HepG2 (cell line): ENCODE measurements at regions not wholly inside any gene's neighbourhood (a gene's known extent, or its start where the extent isn't known, plus 50 kb on each side); places are given as distances from the start of the nearest gene placed in this dataset.

Source experiments
- ATAC-seq: fragments of 200-7000 bp; cut with Tn5 transposase; 3 replicates; pipeline ENCODE4 v1.9.1; 2020; ENCODE audit warnings: mild to moderate bottlenecking, moderate library complexity
- BruUV-seq: library from RNA; stranded (reverse); fragments of 400-500 nt; replicated peaks from 2 replicates; lab custom pipeline; 2021; lab: Mats Ljungman, UMichigan
- CTCF ChIA-PET: fragments of 300-600 bp; formaldehyde crosslinking; extraction: SDS; loops from one replicate; lab custom pipeline; 2021; ENCODE audit warnings: low total read pairs, inconsistent platforms, low intra/inter-chr PET ratio; lab: Yijun Ruan, JAX
- POLR2A ChIA-PET: fragments of 350-600 bp; sonication (Branson Sonifier 250); formaldehyde crosslinking; loops from one replicate; lab custom pipeline; 2020; ENCODE audit warnings: antibody characterized with exemption, inconsistent platforms; lab: Yijun Ruan, JAX
- DNase-seq: peaks from one replicate; pipeline ENCODE4 v3.0.0-alpha.2; 2015; ENCODE audit warnings: low spot score
- FAIRE-seq: peaks from 3 replicates; lab custom pipeline; 2011; peaks lifted over from hg19 to GRCh38; lab: Jason Lieb, UNC
- H2AFZ ChIP-seq: one replicate; pipeline ENCODE4 v1.6.1; 2011; ENCODE audit warnings: low read length, inconsistent platforms
- H3K27ac ChIP-seq: fragments of 300-600 bp; 3 replicates; pipeline ENCODE4 v1.8.0; 2011; ENCODE audit warnings: mixed run types, mild to moderate bottlenecking, mixed read lengths, low read length, inconsistent platforms; ENCODE audit not compliant: insufficient read depth; ENCODE audit errors: extremely low read length
- H3K27me3 ChIP-seq, 2 experiments: fragments of 200-600 bp in 1 of 2; 2 replicates in 1 of 2; 3 replicates in 1 of 2; pipeline versions ENCODE4 v1.6.0 to v1.8.0; 2011; ENCODE audit warnings: low read length in 2 of 2, mild to moderate bottlenecking in 2 of 2, moderate library complexity in 2 of 2, inconsistent platforms in 1 of 2; ENCODE audit not compliant: insufficient read depth in 2 of 2, control insufficient read depth in 1 of 2
- H3K36me3 ChIP-seq, 2 experiments: fragments of 200-600 bp in 1 of 2; replicated peaks in 1 of 2; 2 replicates in 1 of 2; 3 replicates in 1 of 2; pipeline versions ENCODE4 v1.5.1 to v1.8.0; 2011; ENCODE audit warnings: low read length in 2 of 2, inconsistent platforms in 1 of 2; ENCODE audit not compliant: insufficient read depth in 2 of 2, control insufficient read depth in 1 of 2
- H3K4me1 ChIP-seq: 2 replicates; pipeline ENCODE4 v1.5.1; 2012; ENCODE audit warnings: low read length, inconsistent platforms; ENCODE audit not compliant: insufficient read depth
- H3K4me2 ChIP-seq: 2 replicates; pipeline ENCODE4 v1.6.0; 2011; ENCODE audit warnings: low read depth, low read length, inconsistent platforms
- H3K4me3 ChIP-seq, 3 experiments: fragments of 200-600 bp in 1 of 3; sonication (generic), shearing (Covaris generic) in 1 of 3; replicated peaks in 1 of 3; 2 replicates each; pipeline ENCODE4 v1.5.1; 2011 to 2016; ENCODE audit warnings: low read length in 3 of 3, inconsistent platforms in 2 of 3, low read depth in 2 of 3, mild to moderate bottlenecking in 2 of 3, control low read depth in 1 of 3, mixed read lengths in 1 of 3; ENCODE audit not compliant: insufficient read depth in 1 of 3
- H3K79me2 ChIP-seq: one replicate; pipeline ENCODE4 v1.6.1; 2011; ENCODE audit warnings: low read length, inconsistent platforms; ENCODE audit not compliant: insufficient read depth
- H3K9ac ChIP-seq: 2 replicates; pipeline ENCODE4 v1.6.0; 2011; ENCODE audit warnings: mild to moderate bottlenecking, low read depth, low read length, inconsistent platforms; ENCODE audit not compliant: insufficient read depth
- H3K9me3 ChIP-seq: 2 replicates; pipeline ENCODE4 v1.5.1; 2012; ENCODE audit warnings: mild to moderate bottlenecking, low read length
- H4K20me1 ChIP-seq: 2 replicates; pipeline ENCODE4 v1.6.0; 2011; ENCODE audit warnings: inconsistent platforms, mild to moderate bottlenecking, low read length, moderate library complexity; ENCODE audit not compliant: insufficient read depth
- GLI4 ChIP-seq: sonication (generic); formaldehyde crosslinking; IDR thresholded peaks from 2 replicates; pipeline ENCODE4 v1.5.1; 2020; ENCODE audit warnings: missing genetic modification reagents, mild to moderate bottlenecking, moderate library complexity, borderline replicate concordance
- MAFF ChIP-seq: IDR thresholded peaks from 2 replicates; pipeline ENCODE4 v1.6.1; 2011; ENCODE audit warnings: low read depth, low read length, improper control_type of control experiment
- MAFK ChIP-seq, 2 experiments: IDR thresholded peaks in 1 of 2; conservative IDR thresholded peaks in 1 of 2; 2 replicates each; pipeline ENCODE4 v1.6.1; 2011; ENCODE audit warnings: improper control_type of control experiment in 2 of 2, low read length in 2 of 2
- REXO4 ChIP-seq: sonication (generic); formaldehyde crosslinking; IDR thresholded peaks from 2 replicates; pipeline ENCODE4 v1.8.0; 2022; ENCODE audit warnings: missing genetic modification reagents, mild to moderate bottlenecking, borderline replicate concordance
- SOX13 ChIP-seq, 3 experiments: fragments of 450-650 bp in 1 of 3; sonication (generic) in 1 of 3; formaldehyde crosslinking in 1 of 3; IDR thresholded peaks in 2 of 3; conservative IDR thresholded peaks in 1 of 3; 2 replicates each; pipeline versions ENCODE4 v1.5.0 to v1.6.1; 2016 to 2020; ENCODE audit warnings: antibody characterized with exemption in 1 of 3, mild to moderate bottlenecking in 1 of 3, missing compliant biosample characterization in 1 of 3, missing genetic modification reagents in 1 of 3, moderate library complexity in 1 of 3
- ZNF234 ChIP-seq: sonication (generic); formaldehyde crosslinking; conservative IDR thresholded peaks from 2 replicates; pipeline ENCODE4 v1.5.1; 2020; ENCODE audit warnings: mild to moderate bottlenecking, missing genetic modification reagents
- ZNF276 ChIP-seq: sonication (generic); formaldehyde crosslinking; IDR thresholded peaks from 2 replicates; pipeline ENCODE4 v1.4.0; 2020; ENCODE audit warnings: mild to moderate bottlenecking, low read depth, missing genetic modification reagents
- WGBS: methylation state at CpG from one replicate; pipeline ENCODE4 v1.1.6; 2017; ENCODE audit warnings: low lambda C conversion rate; 5-methylcytosine and 5-hydroxymethylcytosine counted together
- in situ Hi-C: cut with HindIII; loops from 2 replicates; pipeline ENCODE4 v1.10.0; 2017; ENCODE audit warnings: low pct_unique_long_range_greater_than_20kb; ENCODE audit not compliant: extremely low pct_ligation_motif_present
- intact Hi-C: fragments of 100-400 bp; cut with micrococcal nuclease; formaldehyde crosslinking; loops from one replicate; pipeline ENCODE4 v1.10.0; 2022; ENCODE audit not compliant: unreplicated experiment

- no peak overlapping the region for H3K4me3 ChIP-seq
- WGBS = 4% methylated on average over 1 of the region's 1 CpG
Observed at GRCh38 chr3:80114694-80115093, 346.9 kb upstream of the ROBO1 start.

GRCh38 chr3:80113331-80113730, 345.5 kb upstream of the ROBO1 start:
- in situ Hi-C loops = no loop called here
- no peak for ATAC-seq
- TF ChIP-seq ZNF276 (CRISPR knock-in tag) (no peak), SOX13 (IDR thresholded peaks at IDR 0.05) (no peak), SOX13 (CRISPR knock-in tag; conservative IDR thresholded peaks at IDR 0.05 in 1 of 2, IDR thresholded peaks at IDR 0.05 in 1 of 2) (peak in 1 of 2 experiments; percentile 39; a peak in 1 of 4 replicates)
- TF ChIP-seq, all 625 proteins: peak for 1
- ChIA-PET POLR2A (no interaction called here), CTCF (no interaction called here)
- Histone ChIP-seq H3K27ac (no peak overlapping the region), H3K27me3 (no peaks in the 10 kb centered on the region), H3K9ac (no peak overlapping the region), H2AFZ (no peak overlapping the region), H3K79me2 (no peaks in the 10 kb centered on the region), H3K4me2 (no peak overlapping the region), H3K4me1 (no peaks in the 10 kb centered on the region), H3K4me3 (no peak overlapping the region), H3K36me3 (no peaks in the 10 kb centered on the region), H3K9me3 (no peaks in the 10 kb centered on the region), H4K20me1 (no peaks in the 10 kb centered on the region)
- 0% methylated on average over 1 of the region's 1 CpG for WGBS
- BruUV-seq = no TSS peak
- FAIRE-seq (no peak), DNase-seq (peak; percentile 26)
- intact Hi-C loops = no loop called here

More at GRCh38 chr3:80114694-80115093, 346.9 kb upstream of the ROBO1 start:
- FAIRE-seq (no peak), ATAC-seq (no peak), DNase-seq (no peak)
- H2AFZ ChIP-seq = no peak overlapping the region
- H3K4me2 ChIP-seq = no peak overlapping the region
- TF ChIP-seq MAFK (conservative IDR thresholded peaks at IDR 0.05 in 1 of 2, IDR thresholded peaks at IDR 0.05 in 1 of 2; ENCODE audit: low read length in 2 of 2) = peak; percentile 61 to 71
- no peak for TF ChIP-seq ZNF234 (CRISPR knock-in tag)
- TF ChIP-seq REXO4 (CRISPR knock-in tag) = no peak
- TF ChIP-seq MAFF = peak; percentile 56
- TF ChIP-seq GLI4 = no peak
- no peaks in the 10 kb centered on the region for H3K9me3 ChIP-seq
- ChIA-PET CTCF (no interaction called here), POLR2A (no interaction called here)
- H3K36me3 ChIP-seq = no peaks in the 10 kb centered on the region
- intact Hi-C loops (no loop called here), in situ Hi-C loops (no loop called here)
- H3K27ac ChIP-seq = no peak overlapping the region
- no peaks in the 10 kb centered on the region for H4K20me1 ChIP-seq
- no peaks in the 10 kb centered on the region for H3K27me3 ChIP-seq
- no peaks in the 10 kb centered on the region for H3K79me2 ChIP-seq
- H3K9ac ChIP-seq = no peak overlapping the region
- no TSS peak for BruUV-seq
- H3K4me1 ChIP-seq = no peaks in the 10 kb centered on the region
